ENCODE measurements at regions not wholly inside any gene's neighbourhood (a gene's known extent, or its start where the extent isn't known, plus 50 kb on each side); places are given as distances from the start of the nearest gene placed in this dataset.

DNA sequence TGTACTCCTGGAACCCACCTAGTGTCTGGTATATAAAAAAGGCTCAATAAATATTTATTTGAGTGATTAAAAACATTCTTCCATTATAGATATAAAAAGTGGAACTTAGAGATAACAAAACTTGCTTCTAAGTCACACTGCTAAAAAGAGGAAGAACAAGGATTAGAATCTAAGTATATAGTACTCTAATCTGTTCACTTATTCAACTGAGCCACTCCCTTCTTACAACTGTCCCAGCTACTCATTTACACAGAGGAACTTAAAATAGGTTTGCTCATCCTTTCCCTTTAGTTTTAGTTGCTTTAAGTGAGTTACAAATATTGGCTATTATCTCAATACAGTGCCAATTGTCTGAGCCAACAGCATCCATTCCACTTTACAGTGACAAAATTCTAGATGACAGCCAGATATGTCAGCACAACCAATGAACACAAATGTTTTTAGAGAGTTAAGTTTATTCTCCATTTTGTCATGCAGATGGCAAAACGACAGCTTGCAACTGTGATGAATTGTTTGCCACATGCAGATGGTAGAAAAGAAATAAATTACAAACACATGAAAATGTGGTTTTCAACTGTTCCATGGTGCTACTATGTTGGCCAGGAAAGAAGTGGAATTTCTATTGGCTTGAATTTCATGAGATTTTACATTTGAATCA is 280.7 kb upstream of the ZC3H15 start:
- TF ChIP-seq, protein P1, sequence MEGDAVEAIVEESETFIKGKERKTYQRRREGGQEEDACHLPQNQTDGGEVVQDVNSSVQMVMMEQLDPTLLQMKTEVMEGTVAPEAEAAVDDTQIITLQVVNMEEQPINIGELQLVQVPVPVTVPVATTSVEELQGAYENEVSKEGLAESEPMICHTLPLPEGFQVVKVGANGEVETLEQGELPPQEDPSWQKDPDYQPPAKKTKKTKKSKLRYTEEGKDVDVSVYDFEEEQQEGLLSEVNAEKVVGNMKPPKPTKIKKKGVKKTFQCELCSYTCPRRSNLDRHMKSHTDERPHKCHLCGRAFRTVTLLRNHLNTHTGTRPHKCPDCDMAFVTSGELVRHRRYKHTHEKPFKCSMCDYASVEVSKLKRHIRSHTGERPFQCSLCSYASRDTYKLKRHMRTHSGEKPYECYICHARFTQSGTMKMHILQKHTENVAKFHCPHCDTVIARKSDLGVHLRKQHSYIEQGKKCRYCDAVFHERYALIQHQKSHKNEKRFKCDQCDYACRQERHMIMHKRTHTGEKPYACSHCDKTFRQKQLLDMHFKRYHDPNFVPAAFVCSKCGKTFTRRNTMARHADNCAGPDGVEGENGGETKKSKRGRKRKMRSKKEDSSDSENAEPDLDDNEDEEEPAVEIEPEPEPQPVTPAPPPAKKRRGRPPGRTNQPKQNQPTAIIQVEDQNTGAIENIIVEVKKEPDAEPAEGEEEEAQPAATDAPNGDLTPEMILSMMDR (IDR thresholded peaks at IDR 0.05), result no peak
- no peak for TF ChIP-seq POLR2A (IDR thresholded peaks at IDR 0.05)
- TF ChIP-seq EP300 (IDR thresholded peaks at IDR 0.05), result no peak
- no peak for TF ChIP-seq POLR2AphosphoS5 (IDR thresholded peaks at IDR 0.05)
- intact Hi-C loops (cut with DNase I; ENCODE audit: low total_unique reads), result no loop called here
- no peaks in the 10 kb centered on the region for H3K36me3 ChIP-seq
- no peaks in the 10 kb centered on the region for H3K27me3 ChIP-seq
- H3K9me3 ChIP-seq, result no peaks in the 10 kb centered on the region
- H3K27ac ChIP-seq, result no peak overlapping the region
- no peak for DNase-seq
- WGBS, 5 donors, result 51 to 67% (median 62%) methylated on average over 1 of the region's 1 CpG
- no peak overlapping the region for H3K4me3 ChIP-seq
- H3K4me1 ChIP-seq, result no peaks in the 10 kb centered on the region

DNA sequence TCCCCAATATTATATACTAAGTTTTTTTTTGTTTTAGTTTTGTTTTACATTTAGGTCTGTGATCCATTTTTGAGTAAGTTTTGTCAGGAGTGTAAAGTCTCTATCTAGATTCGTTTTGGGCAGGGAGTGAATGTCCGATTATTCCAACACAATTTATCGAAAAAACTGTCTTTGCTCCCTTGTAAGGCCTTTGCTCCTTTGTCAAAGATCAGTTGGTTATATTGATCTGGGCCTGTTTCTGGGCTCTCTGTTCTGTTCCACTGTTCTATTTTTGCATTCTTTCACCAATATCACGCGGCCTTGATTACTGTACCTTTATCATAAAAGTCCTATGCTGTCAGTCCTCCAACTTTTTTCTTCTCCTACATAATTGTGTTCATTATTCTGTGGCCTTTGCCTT is 276.5 kb upstream of the ZC3H15 start:
- no peaks in the 10 kb centered on the region for H3K27me3 ChIP-seq
- no peaks in the 10 kb centered on the region for H3K4me1 ChIP-seq
- no peak overlapping the region for H3K27ac ChIP-seq
- H3K4me3 ChIP-seq, result no peak overlapping the region
- no peak for DNase-seq
- TF ChIP-seq, protein P1 (IDR thresholded peaks at IDR 0.05), result no peak
- TF ChIP-seq POLR2A (IDR thresholded peaks at IDR 0.05) (no peak), POLR2AphosphoS5 (IDR thresholded peaks at IDR 0.05) (no peak), EP300 (IDR thresholded peaks at IDR 0.05) (no peak)
- WGBS, 5 donors, result 95 to 96% (median 95%) methylated on average over 5 of the region's 5 CpGs
- no peaks in the 10 kb centered on the region for H3K36me3 ChIP-seq
- H3K9me3 ChIP-seq, result no peaks in the 10 kb centered on the region
- intact Hi-C loops (cut with DNase I; ENCODE audit: low total_unique reads), result no loop called here

DNA sequence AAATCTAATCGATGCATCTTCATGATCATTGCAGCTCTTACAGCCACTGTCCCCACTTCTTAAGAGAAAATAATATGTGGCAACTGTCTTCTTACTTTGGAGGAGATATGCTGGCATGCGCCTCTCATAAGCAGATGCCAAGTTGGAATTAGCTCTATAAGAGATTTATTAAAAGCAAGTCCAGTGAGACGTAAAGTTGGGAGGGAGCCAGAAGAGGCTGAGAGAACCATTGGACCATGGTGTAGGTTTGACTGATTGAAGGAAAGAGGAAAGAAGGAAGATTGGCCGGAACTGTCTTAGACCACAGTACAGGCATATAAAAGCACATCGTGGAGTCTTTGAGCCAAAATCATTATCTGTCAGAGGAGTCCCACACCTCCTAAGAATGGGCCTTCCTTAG is 265.7 kb upstream of the ZC3H15 start:
- H3K36me3 ChIP-seq, result no peaks in the 10 kb centered on the region
- H3K27ac ChIP-seq, result no peak overlapping the region
- no peak overlapping the region for H3K4me3 ChIP-seq
- no peaks in the 10 kb centered on the region for H3K4me1 ChIP-seq
- WGBS, 5 donors, result 85 to 92% (median 91%) methylated on average over 5 of the region's 5 CpGs
- no peak for TF ChIP-seq POLR2A (IDR thresholded peaks at IDR 0.05)
- TF ChIP-seq, protein P1 (IDR thresholded peaks at IDR 0.05), result no peak
- no peak for TF ChIP-seq POLR2AphosphoS5 (IDR thresholded peaks at IDR 0.05)
- TF ChIP-seq EP300 (IDR thresholded peaks at IDR 0.05), result no peak
- intact Hi-C loops (cut with DNase I; ENCODE audit: low total_unique reads), result no loop called here
- H3K9me3 ChIP-seq, result peaks cover 0 to 5% (median 3%) of the 10 kb centered on the region in 4 donors
- no peak for DNase-seq
- no peaks in the 10 kb centered on the region for H3K27me3 ChIP-seq

DNA sequence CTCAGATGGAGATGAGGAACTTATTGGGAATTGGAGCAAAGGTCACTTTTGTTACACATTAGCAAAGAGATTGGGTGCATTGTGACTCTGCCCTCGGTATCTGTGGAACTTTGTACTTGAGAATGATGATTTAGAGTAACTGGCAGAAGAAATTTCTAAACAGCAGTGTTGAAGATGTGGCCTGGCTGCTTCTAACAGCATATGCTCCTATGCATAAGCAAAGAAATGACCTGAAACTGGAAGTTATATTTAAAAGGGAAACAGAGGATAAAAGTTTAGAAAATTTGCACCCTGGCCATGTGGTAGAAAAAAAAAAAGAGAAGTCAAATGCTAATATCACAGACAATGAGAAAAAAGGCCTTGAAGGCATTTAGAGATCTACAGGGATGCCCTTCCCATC is 256.8 kb upstream of the ZC3H15 start:
- WGBS, 5 donors, result 62 to 79% (median 78%) methylated on average over 1 of the region's 1 CpG
- Histone ChIP-seq H3K4me3 (no peak overlapping the region), H3K9me3 (peaks cover 21 to 63% (median 44%) of the 10 kb centered on the region in 4 donors), H3K36me3 (peaks cover 0 to 19% (median 7%) of the 10 kb centered on the region in 4 donors), H3K27me3 (no peaks in the 10 kb centered on the region), H3K4me1 (no peaks in the 10 kb centered on the region), H3K27ac (no peak overlapping the region)
- TF ChIP-seq EP300 (IDR thresholded peaks at IDR 0.05) (no peak), POLR2AphosphoS5 (IDR thresholded peaks at IDR 0.05) (no peak)
- intact Hi-C loops (cut with DNase I; ENCODE audit: low total_unique reads), result no loop called here
- no peak for DNase-seq

DNA sequence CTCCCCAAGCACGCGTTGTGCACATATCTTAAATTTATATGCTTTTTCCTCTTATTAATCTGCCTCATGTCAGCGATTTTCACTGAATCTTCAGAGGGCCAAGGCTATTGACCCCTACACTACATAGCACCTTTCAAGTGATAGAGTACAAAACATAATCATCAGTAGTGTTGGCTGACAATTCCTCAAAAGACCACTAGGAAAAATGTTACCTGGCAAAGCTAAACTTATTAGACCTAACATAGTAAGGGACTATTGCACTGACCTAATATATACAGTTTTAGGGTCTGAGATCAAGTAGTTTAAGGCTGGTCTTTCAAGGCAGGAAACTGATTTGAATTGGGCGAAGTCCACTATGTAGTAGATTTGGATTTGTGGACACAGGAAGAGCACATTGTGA is 244.2 kb upstream of the ZC3H15 start:
- no peak overlapping the region for H3K4me3 ChIP-seq
- no peaks in the 10 kb centered on the region for H3K27me3 ChIP-seq
- no peak for DNase-seq
- no peaks in the 10 kb centered on the region for H3K9me3 ChIP-seq
- peaks cover 0 to 5% (median 0%) of the 10 kb centered on the region in 4 donors for H3K4me1 ChIP-seq
- 96 to 98% (median 97%) methylated on average over 4 of the region's 4 CpGs for WGBS, 5 donors
- intact Hi-C loops (cut with DNase I; ENCODE audit: low total_unique reads), result no loop called here
- H3K27ac ChIP-seq, result no peak overlapping the region
- no peaks in the 10 kb centered on the region for H3K36me3 ChIP-seq
- TF ChIP-seq POLR2A (IDR thresholded peaks at IDR 0.05), result no peak
- no peak for TF ChIP-seq EP300 (IDR thresholded peaks at IDR 0.05)
- TF ChIP-seq, protein P1 (IDR thresholded peaks at IDR 0.05), result no peak
- no peak for TF ChIP-seq POLR2AphosphoS5 (IDR thresholded peaks at IDR 0.05)
